NCI-H1694 (cell line): ENCODE measurements at regions not wholly inside any gene's neighbourhood (a gene's known extent, or its start where the extent isn't known, plus 50 kb on each side); places are given as distances from the start of the nearest gene placed in this dataset.

Experiments
- DNase-seq: peaks from one replicate; lab custom pipeline; 2025; lab: John Stamatoyannopoulos, UW

- DNase-seq = no peak
These were observed 130.3 kb upstream of the TPM1 start for GRCh38 chr15:62912282-62912681.

- DNase-seq = no peak
These were observed 129.7 kb upstream of the TPM1 start for GRCh38 chr15:62912808-62913207.

- no peak for DNase-seq
These were observed 129.3 kb upstream of the TPM1 start for GRCh38 chr15:62913246-62913645.

GRCh38 chr15:62914461-62915079 is 128.0 kb upstream of the TPM1 start:
- no peak for DNase-seq

GRCh38 chr15:62920682-62921502 is 121.7 kb upstream of the TPM1 start:
- DNase-seq = no peak

GRCh38 chr15:62922514-62922913 is 120.0 kb upstream of the TPM1 start:
- DNase-seq = no peak

- DNase-seq = no peak
These were observed 116.7 kb upstream of the TPM1 start for GRCh38 chr15:62925875-62926274.

GRCh38 chr15:62927196-62927595 is 115.4 kb upstream of the TPM1 start:
- DNase-seq = no peak

- no peak for DNase-seq
These were observed 114.7 kb upstream of the TPM1 start for GRCh38 chr15:62927836-62928235.

- no peak for DNase-seq
These were observed 114.1 kb upstream of the TPM1 start for GRCh38 chr15:62928242-62928999.

- no peak for DNase-seq
These were observed 113.6 kb upstream of the TPM1 start for GRCh38 chr15:62929000-62929357.

GRCh38 chr15:62931650-62932049 is 110.9 kb upstream of the TPM1 start:
- no peak for DNase-seq

GRCh38 chr15:62932436-62932835 is 110.1 kb upstream of the TPM1 start:
- DNase-seq = no peak

- no peak for DNase-seq
These were observed 109.2 kb upstream of the TPM1 start for GRCh38 chr15:62933386-62933785.

- no peak for DNase-seq
These were observed 108.1 kb upstream of the TPM1 start for GRCh38 chr15:62934236-62934971.

- no peak for DNase-seq
These were observed 107.1 kb upstream of the TPM1 start for GRCh38 chr15:62935300-62936081.

- DNase-seq = no peak
These were observed 103.7 kb upstream of the TPM1 start for GRCh38 chr15:62938825-62939224.

GRCh38 chr15:62940093-62940754 is 102.3 kb upstream of the TPM1 start:
- no peak for DNase-seq

GRCh38 chr15:62940755-62941361 is 101.7 kb upstream of the TPM1 start:
- DNase-seq = no peak

GRCh38 chr15:62941699-62942098 is 100.8 kb upstream of the TPM1 start:
- no peak for DNase-seq

GRCh38 chr15:62942428-62942827 is 100.1 kb upstream of the TPM1 start:
- no peak for DNase-seq
